Activated CD4-positive, alpha-beta T cell treated with anti-CD3 and anti-CD28 coated beads, Interleukin-2, amount 50 U/mL, for 1 hour (primary cell): ENCODE measurements at regions not wholly inside any gene's neighbourhood (a gene's known extent, or its start where the extent isn't known, plus 50 kb on each side); places are given as distances from the start of the nearest gene placed in this dataset.

Experiments
- DNase-seq: peaks from one replicate; pipeline ENCODE4 v3.0.0-alpha.2; 2020

DNA sequence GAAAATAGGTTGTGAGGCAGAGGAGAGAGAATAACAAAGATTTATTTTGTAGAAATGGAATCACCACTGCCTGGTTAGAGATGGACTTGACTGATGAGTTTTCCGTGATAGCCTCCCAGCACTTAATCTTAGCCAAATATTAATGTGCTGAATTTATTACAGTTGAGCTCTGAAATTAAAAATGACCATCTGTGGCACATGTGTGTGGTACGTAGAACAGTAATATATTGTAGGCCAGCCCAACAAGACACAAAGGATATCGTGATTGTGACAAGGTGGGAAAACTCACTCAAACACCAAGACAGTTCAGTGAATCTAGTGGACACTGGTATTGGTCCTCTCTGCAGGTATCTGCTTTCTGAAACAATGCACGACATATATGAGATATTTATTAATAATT lies 119.4 kb downstream of the HAO1 start:
- no peak for DNase-seq

DNA sequence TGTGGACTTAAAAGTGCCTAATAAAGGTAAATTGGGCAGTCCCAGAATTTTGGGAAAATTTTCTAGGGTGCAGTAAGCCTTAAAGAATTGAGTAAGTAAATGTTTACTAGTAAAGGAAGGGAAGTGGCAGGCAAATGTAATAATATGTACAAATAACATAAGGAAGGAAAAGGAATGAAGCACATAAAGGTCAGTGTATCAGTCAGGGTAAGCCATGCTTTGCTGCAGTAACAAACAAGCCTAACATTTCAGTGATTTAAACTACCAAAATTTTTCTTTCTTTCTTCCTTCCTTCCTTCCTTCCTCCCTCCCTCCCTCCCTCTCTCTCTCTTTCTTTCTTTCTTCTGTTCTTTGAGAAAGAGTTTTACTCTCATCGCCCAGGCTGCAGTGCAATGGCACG lies 117.5 kb downstream of the HAO1 start:
- DNase-seq, result no peak

- DNase-seq, result no peak
Measured at GRCh38 chr20:7828437-7828836, 111.8 kb downstream of the HAO1 start.

DNA sequence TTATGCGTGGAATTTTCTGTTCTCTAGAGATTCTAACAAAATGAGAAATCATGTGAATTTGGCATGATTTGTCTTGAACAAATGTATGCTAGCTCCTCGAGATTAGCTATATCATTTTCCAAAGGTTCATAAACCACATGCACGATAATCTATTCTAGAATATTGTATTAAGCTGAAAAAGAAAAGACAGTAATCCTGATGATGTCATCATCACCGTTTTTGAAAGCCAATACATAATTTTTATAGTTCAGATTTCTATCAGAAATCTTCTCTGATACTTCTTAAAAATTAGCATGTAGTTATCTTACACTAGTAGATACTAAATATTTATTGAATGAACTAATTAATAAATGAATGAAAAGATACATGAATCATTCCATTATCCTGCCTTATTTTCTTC lies 111.2 kb downstream of the HAO1 start:
- no peak for DNase-seq

GRCh38 chr20:7829776-7830175 lies 110.5 kb downstream of the HAO1 start:
- DNase-seq, result no peak
